ENCODE measurements at regions not wholly inside any gene's neighbourhood (a gene's known extent, or its start where the extent isn't known, plus 50 kb on each side); places are given as distances from the start of the nearest gene placed in this dataset.
A peak's percentile ranks its signal among the peaks of the same experiment; 100 is the strongest.

DNA sequence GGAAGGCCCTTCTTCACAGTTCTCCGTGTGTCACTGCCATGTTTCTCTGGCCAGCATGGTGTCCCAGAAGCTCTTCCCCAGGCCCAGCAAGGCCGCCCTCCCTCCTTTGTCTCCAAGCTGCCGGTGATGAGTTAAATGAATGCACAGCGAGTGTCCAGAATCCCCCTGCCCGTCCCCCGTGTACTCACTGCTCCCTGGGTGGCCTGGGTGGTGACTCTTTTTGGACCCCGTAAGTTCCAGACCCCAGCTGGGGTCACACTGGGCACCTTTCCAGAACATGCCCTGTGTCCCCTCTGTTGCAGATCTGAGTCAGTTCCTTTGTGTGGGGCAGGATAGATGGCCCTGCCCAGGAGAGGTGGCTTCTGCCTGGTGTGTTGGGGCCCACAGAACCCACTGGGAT is 95.0 kb downstream of the MRPL36 start:
- DNase-seq = no peak

DNA sequence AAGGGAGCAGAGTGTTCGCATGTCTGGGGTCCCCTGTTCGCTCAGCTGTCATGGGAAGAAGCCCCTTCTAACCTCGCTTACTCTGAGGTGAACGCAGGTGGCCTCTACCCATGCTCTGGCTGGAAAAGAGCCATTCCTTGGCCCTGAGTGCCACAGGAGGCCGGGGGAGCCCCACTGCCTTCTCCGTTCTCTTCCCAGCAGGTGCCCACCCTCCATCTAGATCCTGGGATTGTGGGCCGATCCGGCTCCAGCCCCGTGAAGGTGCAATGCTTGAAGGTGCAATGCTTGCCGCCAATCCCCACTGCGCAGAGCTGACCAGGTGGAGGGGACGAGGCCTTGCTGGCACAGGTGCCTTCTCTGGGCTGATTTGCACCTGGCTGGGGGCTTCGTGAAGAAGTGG is 95.4 kb downstream of the MRPL36 start:
- no peak for DNase-seq

DNA sequence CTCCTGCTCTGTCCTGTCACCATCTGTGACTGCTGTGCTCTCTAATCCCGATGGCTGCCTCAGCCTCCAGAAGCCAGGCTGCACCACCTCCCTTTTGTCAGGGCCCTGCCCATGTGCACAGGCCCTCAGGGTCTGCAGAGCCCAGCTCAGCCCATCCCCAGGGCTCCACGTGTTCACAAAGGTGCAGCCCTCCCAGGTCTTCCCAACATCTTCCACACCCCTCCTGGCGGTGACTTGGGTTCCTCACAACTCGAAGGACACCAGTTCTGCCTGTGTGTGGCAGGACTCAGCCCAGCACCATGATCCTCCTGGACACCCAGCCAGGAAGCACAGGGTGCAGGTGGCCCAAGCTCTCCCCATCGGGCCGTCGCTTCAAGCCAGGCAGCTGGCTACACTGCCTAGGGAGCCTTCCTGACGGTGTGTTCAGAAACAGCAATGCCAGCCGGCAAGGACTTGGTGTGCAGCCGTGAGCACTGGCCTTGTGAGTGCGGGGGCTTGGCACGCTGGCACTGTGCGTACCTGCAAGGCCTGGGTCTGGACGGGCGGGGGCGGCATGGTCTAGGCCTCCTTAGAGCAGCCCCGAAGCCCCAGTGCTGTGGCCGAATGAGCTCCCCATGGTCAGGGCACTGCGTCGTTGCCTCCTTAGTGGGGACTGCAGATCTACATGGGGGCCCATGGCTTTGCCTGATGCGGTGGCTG is 96.1 kb downstream of the MRPL36 start:
- DNase-seq = no peak

DNA sequence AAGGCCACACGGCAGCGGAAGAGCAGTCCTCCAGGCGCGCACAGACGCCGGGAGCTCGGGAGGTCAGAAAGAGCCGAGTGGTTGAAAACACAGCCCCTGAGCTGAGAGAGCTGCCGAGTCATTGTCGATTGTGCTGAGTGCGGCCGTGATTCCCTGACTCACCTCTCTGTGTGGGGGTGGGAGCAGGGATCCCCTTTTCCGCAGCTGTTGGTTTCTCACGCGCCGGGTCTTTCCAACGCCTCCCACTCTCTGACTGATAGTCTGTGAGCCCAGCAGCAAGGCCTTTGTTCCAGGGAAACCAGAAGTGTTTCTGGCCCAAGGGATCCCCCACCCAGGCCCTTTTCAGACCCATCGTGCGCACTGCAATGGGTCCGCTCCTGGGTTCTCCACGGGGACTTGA is 97.3 kb downstream of the MRPL36 start:
- DNase-seq = peak; percentile 43

DNA sequence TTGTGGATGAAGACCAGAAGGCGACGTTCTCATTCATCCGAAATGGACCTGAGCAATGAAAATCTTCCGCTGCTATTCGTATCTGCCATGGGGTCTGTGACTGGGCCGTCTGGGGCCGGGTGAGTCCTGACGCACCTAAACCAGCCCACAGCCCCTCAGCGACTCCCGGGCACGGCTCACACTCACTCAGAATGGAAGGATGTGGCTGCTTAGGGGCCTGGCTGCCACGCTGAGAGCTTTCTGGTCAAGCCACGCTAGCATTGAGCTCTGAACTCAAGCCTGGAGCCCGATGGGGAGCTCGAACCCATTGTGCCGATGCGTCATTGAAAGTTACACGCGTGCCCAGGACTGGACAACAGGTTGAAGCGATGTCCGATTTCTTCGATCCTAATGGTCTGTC is 97.8 kb downstream of the MRPL36 start:
- DNase-seq = no peak

DNA sequence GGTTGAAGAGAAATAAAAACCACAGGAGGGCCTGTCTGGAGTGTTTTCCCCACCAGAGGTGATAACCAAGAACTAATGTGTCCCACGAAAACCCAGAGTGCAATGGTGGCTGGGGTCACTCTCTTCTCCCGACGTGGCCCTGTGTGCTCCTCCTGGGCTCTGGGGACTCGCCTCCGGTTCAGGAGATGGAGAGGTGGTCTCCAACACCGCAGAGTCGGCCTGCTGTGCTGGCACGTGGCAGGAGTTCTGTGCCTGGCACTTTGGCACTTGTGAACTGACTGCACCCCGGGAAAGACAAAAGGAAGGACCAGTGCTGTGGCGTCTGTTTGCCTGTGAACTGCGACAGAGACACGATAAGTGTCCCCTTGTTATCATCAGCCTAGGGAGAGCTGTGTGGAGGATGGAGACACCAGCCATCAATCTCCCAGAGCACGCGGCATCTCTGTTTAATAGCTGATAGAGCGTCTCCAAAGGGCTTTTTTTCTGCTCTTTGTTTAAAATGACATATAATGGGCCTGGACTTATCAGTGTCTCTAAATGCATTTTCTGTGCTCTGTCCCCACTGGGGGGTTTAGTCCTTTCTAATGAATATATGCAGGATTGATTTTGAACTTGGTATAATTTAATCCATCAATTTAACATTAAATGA is 98.3 kb downstream of the MRPL36 start:
- DNase-seq = no peak

DNA sequence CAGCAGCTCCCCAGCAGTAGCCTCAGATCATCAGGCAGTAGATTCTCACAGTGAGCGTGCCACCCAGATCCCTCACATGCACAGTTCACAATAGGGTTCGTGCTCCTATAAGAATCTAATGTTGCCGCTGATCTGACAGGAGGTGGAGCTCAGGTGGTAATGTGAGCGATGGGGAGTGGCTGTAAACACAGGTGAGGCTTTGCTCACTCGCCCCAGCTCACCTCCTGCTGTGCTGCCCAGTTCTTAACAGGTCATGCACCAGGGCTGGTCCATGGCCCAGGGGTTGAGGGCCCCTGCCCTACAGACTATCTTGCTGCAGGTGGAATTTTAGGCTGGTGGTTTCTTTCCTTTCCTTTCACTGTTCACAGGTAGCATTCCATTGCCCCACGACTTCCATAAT is 100.2 kb downstream of the MRPL36 start:
- DNase-seq = no peak

DNA sequence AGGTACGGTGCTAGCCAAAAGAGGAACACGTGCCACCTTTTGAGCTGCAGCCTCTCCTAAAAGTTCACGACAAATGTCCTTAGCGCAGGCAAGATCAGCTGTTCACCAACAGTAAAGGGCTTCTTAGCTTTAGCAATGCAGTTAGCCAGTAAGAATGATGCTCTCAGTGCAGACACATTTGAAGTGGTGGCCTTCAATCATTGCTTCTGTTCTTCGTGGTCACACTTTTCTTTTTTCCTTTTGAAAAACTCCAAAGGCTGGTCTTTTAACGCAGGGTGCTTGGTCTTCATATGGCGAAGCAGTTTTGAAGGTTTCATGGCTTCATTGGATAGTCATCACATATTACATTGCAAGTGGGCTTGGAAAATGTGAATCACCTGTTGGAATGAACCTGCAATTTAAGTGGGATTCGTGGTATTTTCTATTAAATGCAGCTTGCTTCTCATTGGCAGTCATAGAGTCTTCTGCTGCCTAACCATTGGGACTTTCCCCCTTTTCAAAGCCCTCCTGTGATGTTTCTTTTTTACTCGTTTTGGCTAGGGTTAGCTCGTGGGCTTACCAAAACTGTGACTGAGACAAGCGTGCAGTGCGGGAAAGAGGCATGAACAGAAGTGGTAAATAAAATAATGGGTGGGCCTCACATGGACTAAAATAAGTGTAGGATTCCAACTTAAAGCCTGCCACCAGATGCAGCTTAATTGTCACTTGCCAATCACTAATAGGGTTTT is 100.9 kb downstream of the MRPL36 start:
- no peak for DNase-seq

DNA sequence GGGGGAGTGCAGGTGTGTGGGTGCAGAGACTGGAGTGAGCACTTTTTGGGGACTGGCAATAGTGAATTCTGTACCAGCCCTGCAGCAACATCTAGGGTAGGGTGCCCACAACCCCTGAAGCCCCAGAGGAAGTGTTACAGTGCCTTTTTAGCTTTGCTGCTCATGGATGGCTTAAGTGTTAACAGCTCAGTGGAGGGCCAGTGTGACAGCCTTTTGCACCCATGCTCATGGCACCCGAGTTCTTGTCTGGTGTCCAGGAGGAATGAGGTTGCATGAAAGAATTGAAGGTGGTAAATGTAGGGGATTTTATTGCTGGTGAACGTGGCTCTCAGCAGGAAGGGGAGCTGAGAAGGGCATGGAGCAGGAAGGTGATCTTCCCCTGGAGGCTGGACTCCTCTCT is 107.3 kb downstream of the MRPL36 start:
- no peak for DNase-seq

DNA sequence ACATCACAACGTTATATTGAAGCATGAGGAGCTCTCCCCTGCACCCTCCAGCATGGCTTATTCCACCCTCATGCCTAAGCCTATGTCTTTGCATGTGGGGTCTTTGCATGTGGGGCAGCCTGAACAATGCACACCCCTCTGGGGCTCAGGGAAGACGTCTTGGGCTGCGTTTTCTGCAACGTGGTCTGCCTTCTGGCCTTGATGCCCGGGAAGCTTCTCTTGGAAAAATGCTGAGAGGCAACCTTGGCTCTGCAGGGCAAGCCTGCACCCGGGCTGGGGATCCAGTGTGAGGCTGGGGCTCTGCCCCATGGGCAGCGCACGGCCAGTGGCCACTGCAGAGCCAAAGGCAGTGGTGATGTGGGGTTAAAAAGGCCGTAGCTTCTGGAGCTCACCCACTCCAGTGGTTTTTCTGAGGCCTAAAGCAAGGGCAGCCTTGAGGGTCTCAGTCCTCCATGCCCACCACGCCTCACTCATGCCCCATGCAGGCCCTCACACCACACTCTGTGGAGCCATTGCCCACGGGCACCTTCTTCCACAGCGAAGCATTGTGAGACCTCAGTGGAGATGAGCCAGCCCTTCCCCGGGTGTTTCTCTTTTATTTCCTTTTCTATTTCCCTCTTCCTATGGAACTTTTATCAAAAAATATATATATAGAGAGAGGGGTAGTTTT is 112.2 kb downstream of the MRPL36 start:
- DNase-seq = no peak

DNA sequence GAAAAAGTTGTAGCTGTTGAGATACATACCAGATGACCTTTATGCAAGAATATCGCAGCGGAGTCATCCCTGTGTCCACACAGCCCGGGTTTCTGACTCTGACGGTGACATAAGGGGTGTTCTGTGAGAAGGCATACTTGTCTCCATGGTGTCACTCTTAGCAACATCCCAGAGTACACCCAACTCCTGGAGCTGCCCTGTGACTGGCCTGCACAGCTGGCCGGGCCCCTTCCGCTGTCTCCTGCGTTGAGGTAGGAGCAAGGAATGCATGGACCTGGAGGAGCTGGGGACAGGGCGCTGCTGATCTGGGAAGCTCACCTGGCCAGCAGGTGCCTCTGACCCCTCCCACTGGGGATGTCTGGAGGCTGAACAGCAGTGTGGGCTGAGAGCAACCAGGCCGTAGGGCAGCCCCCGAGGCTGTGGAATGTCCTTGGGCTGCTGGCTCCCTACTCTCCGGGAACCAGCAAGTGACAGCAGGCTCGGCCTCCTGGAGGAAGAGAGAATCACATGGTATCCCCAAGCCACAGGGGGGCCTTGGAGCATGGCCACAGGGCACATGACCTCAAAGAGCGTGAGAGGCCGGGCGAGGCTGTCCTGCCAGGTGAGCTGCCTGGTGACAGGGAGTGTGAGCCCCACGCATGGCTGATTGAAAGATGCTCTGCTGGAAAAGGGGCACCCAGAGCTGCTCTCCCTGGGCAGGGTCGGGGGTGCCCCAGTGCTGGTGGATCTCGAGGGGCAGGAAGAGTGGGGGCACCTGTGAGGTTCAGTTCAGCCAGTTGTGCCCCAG is 113.4 kb downstream of the MRPL36 start:
- no peak for DNase-seq

DNA sequence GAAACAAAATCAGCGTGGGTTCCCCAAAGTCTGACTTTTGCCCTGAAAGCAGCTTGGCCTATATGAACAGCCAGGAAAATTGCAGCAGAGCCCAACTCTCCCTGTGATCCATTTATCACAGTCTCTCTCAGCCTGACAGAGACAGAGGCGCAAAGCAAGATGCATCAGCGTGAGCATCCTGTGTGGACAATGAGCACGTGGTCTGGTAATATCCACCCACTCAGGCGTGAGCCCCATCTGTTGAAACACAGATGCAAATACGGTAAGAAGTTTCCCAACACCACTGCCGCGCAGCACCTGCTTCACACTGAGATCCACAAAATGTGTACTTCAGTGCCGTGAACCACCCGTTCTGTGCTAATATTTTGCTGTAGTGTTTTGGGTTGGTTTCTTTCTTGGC is 114.6 kb downstream of the MRPL36 start:
- DNase-seq = peak; percentile 58

DNA sequence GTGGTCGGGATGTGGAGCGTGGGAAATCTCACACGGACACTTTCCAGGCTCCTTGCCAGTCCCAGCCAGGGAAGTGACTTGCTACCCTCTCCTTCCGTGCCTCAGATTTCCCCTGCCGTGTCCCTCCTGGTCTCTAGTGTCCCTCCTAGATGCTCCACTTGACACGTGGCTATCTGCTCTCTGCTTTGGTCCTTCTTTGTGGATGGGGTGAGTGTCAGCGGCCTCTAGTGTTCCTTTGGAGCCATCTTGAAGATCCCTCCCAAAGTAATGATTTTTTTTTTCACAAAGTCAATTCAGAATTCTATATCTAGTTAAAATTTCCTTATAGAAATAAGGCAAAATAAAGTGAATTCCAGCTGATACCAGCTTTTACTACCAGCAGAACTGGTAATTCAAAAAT is 117.7 kb downstream of the MRPL36 start:
- no peak for DNase-seq

DNA sequence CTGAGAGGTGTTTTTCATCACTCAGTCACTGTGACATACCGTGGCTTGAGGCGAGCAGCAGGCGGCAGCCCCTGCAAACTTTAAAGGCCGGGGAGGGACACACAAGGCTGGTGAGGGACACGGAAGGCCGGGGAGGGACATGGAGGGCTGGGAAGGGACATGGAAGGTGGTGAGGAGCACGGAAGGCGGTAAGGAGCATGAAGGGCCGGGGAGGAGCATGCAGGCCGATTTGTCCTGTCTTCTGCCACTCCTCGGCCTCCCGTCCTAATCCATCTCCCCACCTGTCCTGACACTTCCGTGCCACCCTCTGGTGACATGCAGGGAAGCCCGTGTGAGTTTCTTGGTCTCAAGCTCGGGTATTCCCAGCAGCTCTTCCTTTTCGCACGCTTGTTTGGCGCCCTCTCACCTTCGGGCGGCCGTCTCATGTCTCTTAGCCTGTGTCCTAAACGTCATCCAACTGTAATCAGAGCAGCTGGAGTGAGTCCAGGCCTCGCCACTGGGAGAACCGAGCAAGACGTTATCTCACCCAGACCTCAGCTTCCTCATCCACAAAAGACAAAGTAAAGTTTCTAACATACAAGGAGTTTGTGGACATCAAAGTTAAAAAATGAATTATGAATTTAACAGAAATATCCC is 126.5 kb downstream of the MRPL36 start:
- no peak for DNase-seq

DNA sequence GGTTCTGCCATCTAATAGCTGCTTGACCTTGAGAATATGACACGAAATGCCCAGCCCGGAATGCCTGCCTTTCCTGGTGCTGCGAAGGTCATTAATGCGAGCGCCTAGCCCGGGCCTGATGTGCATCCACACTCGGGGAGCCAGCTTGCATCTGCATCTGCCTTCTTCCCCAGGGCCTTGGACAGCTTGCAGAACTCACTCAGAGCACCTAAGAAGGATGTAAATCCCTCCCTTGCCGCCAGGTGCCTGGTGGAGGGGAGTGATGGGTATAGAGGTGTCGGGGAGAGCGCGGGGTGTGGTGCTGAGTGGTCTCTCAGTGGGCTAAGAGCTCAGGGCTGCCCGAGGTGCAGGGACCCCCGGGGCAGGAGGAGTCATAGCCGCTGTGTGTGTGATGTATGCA is 127.2 kb downstream of the MRPL36 start:
- no peak for DNase-seq

DNA sequence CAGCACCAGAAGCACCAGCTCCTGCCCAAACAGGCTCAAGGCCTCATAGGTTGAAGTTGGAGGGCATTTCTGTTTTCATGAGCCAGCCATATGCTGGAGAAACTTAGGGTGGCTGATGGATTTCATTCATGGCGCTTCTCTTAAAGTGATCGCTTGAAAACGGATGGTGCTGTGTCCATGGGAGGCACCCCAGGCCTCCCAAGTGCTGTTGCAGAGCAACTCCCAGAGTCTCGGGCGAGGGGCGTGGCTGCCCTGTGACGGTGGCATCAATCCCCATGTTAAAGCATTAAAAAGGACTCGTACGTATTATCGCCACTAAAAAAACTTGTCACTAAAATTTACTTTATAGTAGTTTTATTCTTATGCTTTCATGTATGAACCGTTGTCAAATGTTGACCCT is 128.3 kb downstream of the MRPL36 start:
- no peak for DNase-seq

DNA sequence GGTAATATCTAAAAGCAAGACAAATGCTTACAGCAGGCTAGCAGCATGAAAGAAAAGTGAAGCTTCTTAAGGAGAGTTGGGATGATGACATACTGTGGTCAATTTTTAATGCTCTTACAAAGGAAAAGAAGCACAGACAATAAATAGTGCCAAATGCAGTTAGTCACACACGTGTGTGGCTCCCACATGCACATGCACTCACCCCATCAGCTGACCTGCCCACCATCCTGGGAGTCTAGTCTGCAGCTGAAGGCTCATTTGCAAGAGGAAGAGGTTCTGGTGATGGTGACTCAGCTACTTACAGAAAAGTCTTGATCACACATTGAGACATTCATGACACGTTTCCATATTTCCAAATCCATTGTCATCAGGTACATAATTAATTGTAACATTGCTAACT is 129.3 kb downstream of the MRPL36 start:
- DNase-seq = no peak

DNA sequence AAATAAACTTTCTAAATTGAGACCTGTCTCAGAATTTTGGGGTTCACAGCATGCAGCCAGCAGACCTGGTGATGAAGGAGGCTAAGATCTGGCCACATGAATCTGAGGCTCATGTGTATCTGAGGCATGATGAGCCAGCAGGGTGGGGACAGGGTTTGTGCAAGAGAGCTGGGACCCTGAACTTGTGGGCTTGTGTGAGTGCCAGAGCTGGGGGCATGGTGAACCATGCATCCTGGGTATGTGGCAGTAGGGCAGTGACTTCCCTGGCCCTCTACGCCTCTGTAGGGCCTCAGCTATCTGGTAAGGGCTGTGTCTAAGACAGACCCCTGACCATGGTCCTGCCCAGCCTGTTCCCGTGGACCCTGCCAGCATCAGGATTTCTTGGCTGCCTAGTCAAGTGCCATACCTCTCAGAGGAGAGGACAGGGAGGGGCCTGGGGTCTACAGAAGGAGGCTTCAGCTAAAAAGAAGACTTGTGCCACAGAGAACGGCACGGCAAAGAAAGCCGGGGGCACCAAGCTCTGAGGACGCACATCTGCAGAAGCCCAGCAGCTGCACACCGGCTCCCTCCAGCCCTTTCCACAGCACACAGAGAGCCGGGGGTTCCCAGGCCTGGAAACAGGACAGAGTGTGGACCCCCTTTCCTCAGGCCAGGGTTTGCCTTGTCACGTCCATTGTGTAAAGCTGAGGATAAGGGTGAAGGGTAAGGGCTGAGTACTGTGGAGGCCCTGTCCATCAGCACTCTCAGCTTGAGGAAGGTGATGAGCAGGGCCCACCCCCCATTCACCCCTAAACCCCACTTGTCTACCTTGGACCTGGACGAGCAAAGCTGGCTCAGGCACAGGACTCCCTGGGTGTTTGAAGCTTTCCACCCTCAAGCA is 130.1 kb downstream of the MRPL36 start:
- no peak for DNase-seq

DNA sequence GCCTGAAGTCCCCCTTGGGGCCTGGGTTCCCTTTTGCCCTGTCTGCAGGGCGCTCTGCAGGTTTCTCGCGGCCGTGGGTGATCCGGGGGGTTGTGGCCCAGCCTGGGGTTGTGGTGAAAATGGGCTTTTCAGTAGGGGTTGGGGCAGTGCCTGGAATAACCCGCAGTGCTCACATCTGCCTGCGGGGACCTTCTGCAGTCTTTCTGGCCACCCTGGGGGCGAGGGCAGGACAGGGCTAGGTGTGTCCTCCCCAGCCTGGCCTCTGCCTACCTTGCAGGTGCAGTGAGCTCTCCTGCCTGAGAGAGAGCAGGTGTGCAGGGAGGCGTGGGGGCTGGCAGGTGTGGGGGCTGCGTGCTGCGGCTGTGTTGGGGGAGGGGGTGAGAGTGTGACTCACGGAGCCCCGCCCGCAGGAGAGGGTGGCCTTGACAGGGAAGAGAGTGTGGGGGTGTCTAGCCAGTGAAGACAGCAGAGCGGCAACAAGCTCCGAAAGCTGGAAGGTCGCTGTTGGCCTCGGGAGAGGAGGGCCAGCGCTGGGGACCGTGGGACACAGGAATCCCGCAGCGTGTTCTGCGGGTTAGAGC is 131.4 kb downstream of the MRPL36 start:
- no peak for DNase-seq

DNA sequence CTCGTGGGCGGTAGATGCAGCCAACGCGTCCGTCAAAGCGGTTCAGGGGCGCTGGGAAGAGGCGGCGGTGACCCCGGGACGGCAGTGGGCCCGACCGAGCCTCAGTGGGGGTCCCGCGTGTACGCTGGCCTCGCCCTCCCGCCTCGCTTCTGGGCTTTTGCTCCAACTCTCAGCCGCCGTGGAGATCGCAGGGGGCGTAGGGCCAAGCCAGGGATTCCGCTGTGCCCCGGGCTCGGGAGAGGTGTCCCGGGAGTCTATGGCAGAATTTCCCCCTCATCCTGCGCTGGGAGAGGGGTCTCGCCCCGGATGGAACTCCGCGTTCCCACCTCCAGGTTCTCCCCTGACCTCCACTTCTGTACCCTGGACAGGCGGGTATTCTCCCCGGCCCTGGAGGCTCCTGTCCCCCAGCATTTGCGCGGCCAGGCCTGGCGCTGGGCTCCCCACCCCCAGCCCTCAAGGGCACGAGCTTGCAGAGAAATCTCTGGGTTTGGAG is 131.9 kb downstream of the MRPL36 start:
- DNase-seq = peak; percentile 53
